ENCODE measurements at regions not wholly inside any gene's neighbourhood (a gene's known extent, or its start where the extent isn't known, plus 50 kb on each side); places are given as distances from the start of the nearest gene placed in this dataset.

GRCh38 chr20:57877995-57878394, 168.2 kb upstream of the PMEPA1 start:
- H3K36me3 Mint-ChIP-seq (ENCODE audit: low read depth): no peaks in the 10 kb centered on the region
- peaks cover 55% of the 10 kb centered on the region for H3K4me1 Mint-ChIP-seq (ENCODE audit: low read depth)
- H3K27me3 Mint-ChIP-seq (ENCODE audit: low read depth): no peaks in the 10 kb centered on the region
- H3K9me3 Mint-ChIP-seq (ENCODE audit: low read depth): no peaks in the 10 kb centered on the region
- H3K27ac Mint-ChIP-seq (ENCODE audit: unreplicated experiment): no peak overlapping the region
- DNase-seq (ENCODE audit: low spot score): no peak
- TF ChIP-seq CTCF (IDR thresholded peaks at IDR 0.05): no peak
- H3K4me3 Mint-ChIP-seq (ENCODE audit: unreplicated experiment): no peak overlapping the region

GRCh38 chr20:57877131-57877824, 167.5 kb upstream of the PMEPA1 start:
- Mint-ChIP-seq H3K27me3 (ENCODE audit: low read depth) (no peaks in the 10 kb centered on the region), H3K4me1 (ENCODE audit: low read depth) (peaks cover 48% of the 10 kb centered on the region)
- TF ChIP-seq CTCF (IDR thresholded peaks at IDR 0.05): no peak

GRCh38 chr20:57876163-57876562, 166.3 kb upstream of the PMEPA1 start:
- no peak for TF ChIP-seq CTCF (IDR thresholded peaks at IDR 0.05)
- Mint-ChIP-seq H3K27ac (ENCODE audit: unreplicated experiment) (no peak overlapping the region), H3K4me1 (ENCODE audit: low read depth) (peaks cover 36% of the 10 kb centered on the region), H3K36me3 (ENCODE audit: low read depth) (no peaks in the 10 kb centered on the region), H3K4me3 (ENCODE audit: unreplicated experiment) (no peak overlapping the region), H3K9me3 (ENCODE audit: low read depth) (no peaks in the 10 kb centered on the region), H3K27me3 (ENCODE audit: low read depth) (no peaks in the 10 kb centered on the region)
- no peak for DNase-seq (ENCODE audit: low spot score)

More at GRCh38 chr20:57877131-57877824, 167.5 kb upstream of the PMEPA1 start:
- Mint-ChIP-seq H3K36me3 (ENCODE audit: low read depth) (no peaks in the 10 kb centered on the region), H3K4me3 (ENCODE audit: unreplicated experiment) (no peak overlapping the region), H3K9me3 (ENCODE audit: low read depth) (no peaks in the 10 kb centered on the region), H3K27ac (ENCODE audit: unreplicated experiment) (no peak overlapping the region)
- no peak for DNase-seq (ENCODE audit: low spot score)

GRCh38 chr20:57874141-57874540, 164.3 kb upstream of the PMEPA1 start:
- Mint-ChIP-seq H3K4me3 (ENCODE audit: unreplicated experiment) (no peak overlapping the region), H3K9me3 (ENCODE audit: low read depth) (no peaks in the 10 kb centered on the region), H3K27ac (ENCODE audit: unreplicated experiment) (no peak overlapping the region), H3K27me3 (ENCODE audit: low read depth) (peaks cover 8% of the 10 kb centered on the region), H3K4me1 (ENCODE audit: low read depth) (peaks cover 16% of the 10 kb centered on the region), H3K36me3 (ENCODE audit: low read depth) (no peaks in the 10 kb centered on the region)
- no peak for TF ChIP-seq CTCF (IDR thresholded peaks at IDR 0.05)
- DNase-seq (ENCODE audit: low spot score): no peak

- peaks cover 8% of the 10 kb centered on the region for H3K27me3 Mint-ChIP-seq (ENCODE audit: low read depth)
- H3K36me3 Mint-ChIP-seq (ENCODE audit: low read depth): no peaks in the 10 kb centered on the region
Measured at GRCh38 chr20:57872816-57873409, 163.1 kb upstream of the PMEPA1 start.

More at GRCh38 chr20:57872816-57873409, 163.1 kb upstream of the PMEPA1 start:
- Mint-ChIP-seq H3K4me3 (ENCODE audit: unreplicated experiment) (no peak overlapping the region), H3K27ac (ENCODE audit: unreplicated experiment) (no peak overlapping the region), H3K9me3 (ENCODE audit: low read depth) (no peaks in the 10 kb centered on the region), H3K4me1 (ENCODE audit: low read depth) (peaks cover 7% of the 10 kb centered on the region)
- DNase-seq (ENCODE audit: low spot score): no peak
- TF ChIP-seq CTCF (IDR thresholded peaks at IDR 0.05): no peak

Measured in chondrocyte (in vitro differentiated cells).